AG04450 (cell line): ENCODE measurements at regions not wholly inside any gene's neighbourhood (a gene's known extent, or its start where the extent isn't known, plus 50 kb on each side); places are given as distances from the start of the nearest gene placed in this dataset.

Experiments
- CTCF ChIA-PET: fragments of 300-600, 350-600 bp; formaldehyde crosslinking; extraction: SDS; loops from one replicate; lab custom pipeline; 2022; ENCODE audit warnings: antibody characterized with exemption, inconsistent platforms; lab: Charles Lee
- POLR2A ChIA-PET: fragments of 350-600 bp; formaldehyde crosslinking; extraction: SDS; loops from one replicate; lab custom pipeline; 2021; ENCODE audit warnings: antibody characterized with exemption, inconsistent platforms; lab: Yijun Ruan, JAX
- DNase-seq: peaks from one replicate; pipeline ENCODE4 v3.0.0-alpha.2; 2011; ENCODE audit warnings: low read depth, low spot score
- H3K27ac ChIP-seq: one replicate; pipeline ENCODE4 v1.5.1; 2012; ENCODE audit warnings: low read depth, low read length, control low read depth
- H3K27me3 ChIP-seq: one replicate; pipeline ENCODE4 v1.6.0; 2012; ENCODE audit warnings: low read length; ENCODE audit not compliant: control insufficient read depth, insufficient read depth
- H3K4me3 ChIP-seq: 2 replicates; pipeline ENCODE4 v1.5.1; 2011; ENCODE audit warnings: mild to moderate bottlenecking, low read depth, low read length, control low read depth
- H3K9me3 ChIP-seq: 2 replicates; pipeline ENCODE4 v1.5.1; 2012; ENCODE audit warnings: low read length; ENCODE audit not compliant: control insufficient read depth, insufficient read depth
- TF ChIP-seq, protein P1 (sequence below): IDR thresholded peaks from 2 replicates; pipeline ENCODE4 v1.5.1; 2011; ENCODE audit warnings: low read depth, low read length, control low read depth, inconsistent platforms

DNA sequence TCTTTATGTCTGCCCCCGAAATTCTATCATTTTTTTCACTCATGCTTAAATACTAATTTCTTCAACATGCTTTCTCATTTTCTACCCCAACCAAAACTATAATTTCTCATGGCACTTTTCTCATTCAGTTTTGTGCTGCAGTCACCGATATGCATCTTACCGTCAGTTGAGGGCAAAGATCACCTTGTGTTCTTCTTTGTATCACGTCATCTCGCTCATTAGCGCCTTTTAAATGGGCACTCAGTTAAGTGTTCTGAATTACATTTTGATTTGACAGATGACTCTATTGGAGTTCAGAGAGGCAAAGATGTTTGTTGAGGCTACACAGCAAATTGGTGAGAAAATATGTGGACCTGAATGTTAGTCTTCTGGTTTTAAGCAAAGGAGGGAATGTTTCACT lies 211.7 kb upstream of the GLRA1 start:
- POLR2A ChIA-PET = no interaction called here
- CTCF ChIA-PET = interaction anchor here (12.1 kb wide), 1 partner anchor 311 kb away, joined by 373 read pairs; no protein-coding TSS in a partner anchor
- no peak overlapping the region for H3K4me3 ChIP-seq
- no peaks in the 10 kb centered on the region for H3K27me3 ChIP-seq
- DNase-seq = no peak
- H3K9me3 ChIP-seq = no peaks in the 10 kb centered on the region
- TF ChIP-seq, protein P1, sequence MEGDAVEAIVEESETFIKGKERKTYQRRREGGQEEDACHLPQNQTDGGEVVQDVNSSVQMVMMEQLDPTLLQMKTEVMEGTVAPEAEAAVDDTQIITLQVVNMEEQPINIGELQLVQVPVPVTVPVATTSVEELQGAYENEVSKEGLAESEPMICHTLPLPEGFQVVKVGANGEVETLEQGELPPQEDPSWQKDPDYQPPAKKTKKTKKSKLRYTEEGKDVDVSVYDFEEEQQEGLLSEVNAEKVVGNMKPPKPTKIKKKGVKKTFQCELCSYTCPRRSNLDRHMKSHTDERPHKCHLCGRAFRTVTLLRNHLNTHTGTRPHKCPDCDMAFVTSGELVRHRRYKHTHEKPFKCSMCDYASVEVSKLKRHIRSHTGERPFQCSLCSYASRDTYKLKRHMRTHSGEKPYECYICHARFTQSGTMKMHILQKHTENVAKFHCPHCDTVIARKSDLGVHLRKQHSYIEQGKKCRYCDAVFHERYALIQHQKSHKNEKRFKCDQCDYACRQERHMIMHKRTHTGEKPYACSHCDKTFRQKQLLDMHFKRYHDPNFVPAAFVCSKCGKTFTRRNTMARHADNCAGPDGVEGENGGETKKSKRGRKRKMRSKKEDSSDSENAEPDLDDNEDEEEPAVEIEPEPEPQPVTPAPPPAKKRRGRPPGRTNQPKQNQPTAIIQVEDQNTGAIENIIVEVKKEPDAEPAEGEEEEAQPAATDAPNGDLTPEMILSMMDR = no peak
- no peak overlapping the region for H3K27ac ChIP-seq

DNA sequence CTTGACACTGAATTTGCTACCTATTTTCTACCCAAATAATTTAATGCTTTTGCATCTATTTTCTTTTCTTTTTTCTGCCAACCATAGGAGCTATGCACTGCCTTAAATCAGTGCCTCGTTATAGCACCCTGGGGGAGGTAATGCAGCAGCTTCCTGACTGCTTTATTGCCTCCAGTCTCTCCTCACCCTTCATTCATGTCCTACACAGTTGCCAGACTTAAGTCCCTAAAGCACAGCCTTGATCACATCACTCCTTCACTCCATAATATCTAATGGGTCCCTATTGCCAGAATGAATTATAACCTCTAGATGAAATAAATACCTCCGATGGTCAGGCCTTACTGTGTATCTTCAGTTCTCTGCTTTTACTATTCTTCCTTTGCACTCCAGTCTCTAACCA lies 211.2 kb upstream of the GLRA1 start:
- Histone ChIP-seq H3K9me3 (no peaks in the 10 kb centered on the region), H3K27ac (no peak overlapping the region), H3K4me3 (no peak overlapping the region), H3K27me3 (no peaks in the 10 kb centered on the region)
- no peak for DNase-seq
- TF ChIP-seq, protein P1 = no peak
- CTCF ChIA-PET = interaction anchor here (12.1 kb wide), 1 partner anchor 311 kb away, joined by 373 read pairs; no protein-coding TSS in a partner anchor
- POLR2A ChIA-PET = no interaction called here

DNA sequence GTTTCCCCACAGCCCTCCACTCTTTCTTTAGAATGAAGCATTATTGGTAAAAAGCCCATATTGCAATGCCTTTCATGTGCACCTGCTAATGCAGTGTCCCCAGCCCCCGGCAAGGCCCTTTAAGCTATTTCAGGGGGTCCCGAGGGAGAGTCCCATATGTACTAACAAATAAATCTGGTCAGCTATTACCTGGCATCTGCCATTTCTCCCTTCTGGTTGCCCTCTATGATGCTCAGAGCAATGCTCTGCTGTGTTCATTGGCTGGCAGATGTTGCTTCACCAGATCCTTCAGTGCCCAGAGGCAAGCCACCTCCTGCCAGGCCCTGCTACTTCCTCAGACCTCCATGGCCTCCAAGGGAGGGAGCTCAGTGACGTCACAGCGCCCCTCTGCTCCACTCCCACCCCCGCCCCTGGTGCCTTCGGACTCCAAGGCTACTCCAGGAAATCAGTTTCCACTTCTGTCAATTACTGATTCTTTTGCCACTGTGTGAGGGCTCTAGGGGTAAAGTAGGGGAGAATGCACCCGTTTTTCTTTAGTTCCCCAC lies 201.1 kb upstream of the GLRA1 start:
- H3K4me3 ChIP-seq = no peak overlapping the region
- TF ChIP-seq, protein P1 = no peak
- H3K27me3 ChIP-seq = no peaks in the 10 kb centered on the region
- ChIA-PET POLR2A (no interaction called here), CTCF (interaction anchor here (2.9 kb wide), 1 partner anchor 17 kb away, joined by 14 read pairs; no protein-coding TSS in a partner anchor)
- DNase-seq = no peak
- H3K9me3 ChIP-seq = no peaks in the 10 kb centered on the region
- H3K27ac ChIP-seq = no peak overlapping the region

DNA sequence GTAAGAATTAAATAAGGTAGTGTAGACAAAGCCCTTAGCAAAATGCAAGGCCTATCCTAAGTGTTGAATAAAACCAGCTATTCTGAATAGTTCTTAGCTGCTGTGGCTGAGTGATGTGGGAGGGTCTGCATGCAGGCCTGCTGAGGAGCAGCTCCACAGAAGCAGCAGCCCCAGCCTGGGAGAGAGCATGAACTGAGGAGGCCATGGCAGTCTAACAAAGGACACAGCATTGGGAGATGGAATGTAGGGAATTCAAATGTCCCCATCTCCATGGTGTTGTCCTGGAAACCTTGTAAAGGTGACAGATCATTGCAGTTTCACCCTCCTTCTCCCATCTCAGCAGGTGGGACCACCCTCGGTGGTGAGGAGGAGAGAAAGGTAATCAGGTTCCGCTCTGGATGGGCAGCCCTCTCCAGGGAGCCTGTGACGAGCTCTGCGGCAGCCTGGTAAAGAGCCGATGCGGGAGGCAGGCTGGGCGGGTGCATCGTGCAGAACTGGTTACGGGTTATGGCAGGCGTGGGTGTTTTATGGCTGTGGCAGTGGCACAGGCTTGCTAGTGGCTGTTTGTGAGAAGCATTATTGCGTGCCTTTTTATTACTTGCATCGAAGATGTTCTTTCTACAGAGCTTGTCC lies 199.9 kb upstream of the GLRA1 start:
- TF ChIP-seq, protein P1 = no peak
- Histone ChIP-seq H3K4me3 (no peak overlapping the region), H3K27me3 (no peaks in the 10 kb centered on the region), H3K9me3 (no peaks in the 10 kb centered on the region), H3K27ac (no peak overlapping the region)
- CTCF ChIA-PET = interaction anchor here (1.5 to 2.9 kb wide), 2 partner anchors 18 to 299 kb away, joined by 4 to 14 read pairs; no protein-coding TSS in a partner anchor
- DNase-seq = no peak
- POLR2A ChIA-PET = no interaction called here
